Choroid plexus epithelial cell (primary cell): ENCODE measurements at regions not wholly inside any gene's neighbourhood (a gene's known extent, or its start where the extent isn't known, plus 50 kb on each side); places are given as distances from the start of the nearest gene placed in this dataset.

Experiments used
- DNase-seq: peaks from one replicate; pipeline ENCODE4 v3.0.0-alpha.2; 2010; ENCODE audit warnings: low read depth
- H3K4me3 ChIP-seq: 2 replicates; pipeline ENCODE4 v1.5.1; 2011; ENCODE audit warnings: low read depth, mild to moderate bottlenecking, control low read depth, low read length, moderate library complexity
- TF ChIP-seq, protein P1 (sequence below): conservative IDR thresholded peaks from 2 replicates; pipeline ENCODE4 v1.5.1; 2011; ENCODE audit warnings: low read depth, mild to moderate bottlenecking, control low read depth, inconsistent platforms, low read length, moderate library complexity

DNA sequence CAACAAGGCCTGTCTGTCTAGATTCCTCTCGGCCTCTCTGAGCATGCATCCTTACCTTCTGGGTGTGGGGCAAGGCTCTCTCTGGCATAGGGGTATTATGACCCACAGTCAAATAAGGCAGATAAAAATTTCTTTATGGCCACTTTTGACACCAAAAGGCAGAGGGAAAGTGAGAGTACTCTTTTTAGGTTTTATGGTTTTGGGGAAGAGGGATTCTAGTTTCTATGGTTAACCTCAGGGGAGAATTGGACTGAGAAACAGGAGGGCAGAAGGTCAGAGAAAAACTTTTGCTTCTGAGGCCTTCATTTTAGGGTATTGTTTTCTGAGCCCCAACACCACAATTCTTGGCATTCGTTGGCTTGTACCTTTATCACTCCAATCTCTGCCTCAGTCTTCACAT is 70.0 kb upstream of the CCDC54 start:
- no peak overlapping the region for H3K4me3 ChIP-seq
- DNase-seq: no peak
- TF ChIP-seq, protein P1, sequence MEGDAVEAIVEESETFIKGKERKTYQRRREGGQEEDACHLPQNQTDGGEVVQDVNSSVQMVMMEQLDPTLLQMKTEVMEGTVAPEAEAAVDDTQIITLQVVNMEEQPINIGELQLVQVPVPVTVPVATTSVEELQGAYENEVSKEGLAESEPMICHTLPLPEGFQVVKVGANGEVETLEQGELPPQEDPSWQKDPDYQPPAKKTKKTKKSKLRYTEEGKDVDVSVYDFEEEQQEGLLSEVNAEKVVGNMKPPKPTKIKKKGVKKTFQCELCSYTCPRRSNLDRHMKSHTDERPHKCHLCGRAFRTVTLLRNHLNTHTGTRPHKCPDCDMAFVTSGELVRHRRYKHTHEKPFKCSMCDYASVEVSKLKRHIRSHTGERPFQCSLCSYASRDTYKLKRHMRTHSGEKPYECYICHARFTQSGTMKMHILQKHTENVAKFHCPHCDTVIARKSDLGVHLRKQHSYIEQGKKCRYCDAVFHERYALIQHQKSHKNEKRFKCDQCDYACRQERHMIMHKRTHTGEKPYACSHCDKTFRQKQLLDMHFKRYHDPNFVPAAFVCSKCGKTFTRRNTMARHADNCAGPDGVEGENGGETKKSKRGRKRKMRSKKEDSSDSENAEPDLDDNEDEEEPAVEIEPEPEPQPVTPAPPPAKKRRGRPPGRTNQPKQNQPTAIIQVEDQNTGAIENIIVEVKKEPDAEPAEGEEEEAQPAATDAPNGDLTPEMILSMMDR: no peak

DNA sequence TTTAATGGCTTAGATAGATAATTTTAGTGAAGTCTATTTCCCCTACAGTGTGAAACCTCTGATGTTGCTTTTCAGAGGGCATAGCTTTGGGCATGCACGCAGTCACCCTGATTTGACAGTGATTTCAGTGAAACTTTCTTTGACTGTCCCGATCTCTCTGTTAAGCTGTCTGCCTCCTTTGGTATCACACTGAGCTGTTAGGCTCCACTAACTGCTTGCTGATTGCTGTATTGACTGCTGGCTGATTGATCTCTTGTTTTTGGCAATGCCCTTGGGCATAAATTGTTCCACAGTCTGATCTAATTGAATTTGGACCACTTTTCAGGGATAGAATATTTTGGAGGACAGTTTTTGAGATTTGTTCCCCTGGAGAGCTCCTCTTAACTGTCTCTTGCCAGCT is 68.5 kb upstream of the CCDC54 start:
- TF ChIP-seq, protein P1: no peak
- no peak for DNase-seq
- no peak overlapping the region for H3K4me3 ChIP-seq

DNA sequence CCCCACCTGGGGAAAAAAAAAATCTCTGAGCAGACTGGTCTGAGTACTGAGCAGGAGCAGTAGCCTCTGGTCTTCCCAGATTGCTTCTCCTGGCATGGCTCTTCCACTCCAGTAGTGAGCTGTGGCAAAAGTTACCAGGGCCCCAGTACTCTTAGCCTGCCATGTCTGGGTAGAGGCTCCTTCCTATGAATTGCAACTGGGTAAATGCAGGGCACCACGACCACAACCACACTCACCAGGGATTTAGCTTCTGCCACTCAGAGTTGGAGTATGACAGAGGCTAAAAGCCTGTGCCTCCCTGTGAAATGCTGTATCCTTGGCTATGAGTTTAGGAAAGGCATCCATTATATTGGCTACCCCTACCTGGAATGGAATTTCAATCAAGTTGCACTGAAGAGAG is 67.9 kb upstream of the CCDC54 start:
- no peak overlapping the region for H3K4me3 ChIP-seq
- DNase-seq: no peak
- TF ChIP-seq, protein P1: no peak

DNA sequence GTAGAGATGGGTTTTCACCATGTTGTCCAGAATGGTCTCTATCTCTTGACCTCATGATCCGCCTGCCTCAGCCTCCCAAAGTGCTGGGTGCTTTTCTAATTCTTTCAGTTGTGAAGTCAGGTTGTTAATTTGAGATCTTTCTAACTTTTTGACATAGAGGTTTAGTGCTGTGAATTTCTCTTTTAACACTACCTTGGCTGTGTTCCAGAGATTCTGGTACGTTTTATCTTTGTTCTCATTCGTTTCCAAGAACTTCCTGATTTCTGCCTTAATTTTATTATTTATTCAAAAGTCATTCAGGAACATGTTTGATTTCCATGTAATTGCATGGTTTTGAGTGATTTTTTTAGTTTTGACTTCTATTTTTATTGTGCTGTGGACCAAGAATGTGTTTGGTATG is 63.5 kb upstream of the CCDC54 start:
- TF ChIP-seq, protein P1: no peak
- H3K4me3 ChIP-seq: no peak overlapping the region
- no peak for DNase-seq

DNA sequence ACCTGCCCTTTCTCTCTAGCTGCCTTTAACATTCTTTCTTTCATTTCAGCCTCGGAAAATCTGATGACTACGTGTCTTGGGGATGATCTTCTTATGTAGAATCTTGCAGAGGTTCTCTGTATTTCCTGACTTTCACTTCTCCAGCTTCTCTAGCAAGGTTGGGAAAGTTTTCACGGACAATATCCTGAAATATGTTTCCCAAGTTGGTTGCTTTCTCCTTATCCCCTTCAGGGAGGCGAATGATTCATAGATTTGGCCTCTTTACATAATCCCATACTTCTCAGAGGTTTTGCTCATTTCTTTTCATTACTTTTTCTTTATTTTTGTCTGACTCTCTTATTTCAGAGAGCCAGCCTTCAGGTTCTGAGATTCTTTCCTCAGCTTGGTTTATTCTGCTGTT is 62.1 kb upstream of the CCDC54 start:
- TF ChIP-seq, protein P1: no peak
- H3K4me3 ChIP-seq: no peak overlapping the region
- DNase-seq: peak; percentile 45

DNA sequence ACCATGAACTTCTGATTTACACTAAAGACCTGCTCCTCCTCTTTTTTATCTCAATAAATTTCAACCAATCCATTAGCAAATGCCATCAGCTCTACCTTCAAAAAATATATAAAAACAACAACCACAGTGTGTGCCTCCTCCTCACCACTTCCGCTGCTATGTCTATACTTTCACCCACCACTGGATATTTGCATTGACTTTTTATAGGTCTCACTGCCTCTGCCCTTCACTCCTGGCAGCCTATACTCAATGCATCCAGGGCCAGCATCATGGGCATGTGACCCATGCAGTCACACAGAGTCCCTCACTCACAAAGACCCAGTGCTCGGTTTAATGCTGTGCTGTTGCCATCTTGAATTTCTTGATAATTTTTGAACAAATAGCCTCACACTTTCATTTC is 53.5 kb upstream of the CCDC54 start:
- no peak for DNase-seq
- no peak overlapping the region for H3K4me3 ChIP-seq
- TF ChIP-seq, protein P1: no peak

DNA sequence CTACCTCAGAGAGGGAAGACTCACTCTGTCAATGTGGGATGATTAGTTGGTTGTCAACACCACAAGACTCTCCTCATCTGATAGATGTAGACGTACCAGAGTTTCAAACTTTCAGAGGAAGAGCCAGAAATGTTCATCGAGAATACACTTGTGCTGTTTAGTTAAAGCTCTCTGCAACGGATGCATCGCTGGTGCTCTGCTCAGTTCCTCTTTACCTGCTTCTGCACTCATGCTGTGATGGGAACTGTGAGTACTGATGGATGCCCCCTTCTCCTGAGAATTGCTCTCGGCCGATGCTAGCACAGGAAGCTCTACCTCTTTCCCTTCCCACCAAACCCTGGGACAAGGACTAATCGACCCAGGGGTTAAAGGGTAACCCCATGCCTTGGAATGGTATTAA is 51.8 kb upstream of the CCDC54 start:
- TF ChIP-seq, protein P1: no peak
- no peak for DNase-seq
- no peak overlapping the region for H3K4me3 ChIP-seq
